SK-N-SH treated with all-trans-retinoic acid at 6 μM for 48 hours (cell line): ENCODE measurements at regions not wholly inside any gene's neighbourhood (a gene's known extent, or its start where the extent isn't known, plus 50 kb on each side); places are given as distances from the start of the nearest gene placed in this dataset.

Experiments used
- ESRRG ChIP-seq: fragments of 250-450 bp; sonication (Bioruptor Pico); IDR thresholded peaks from 2 replicates; pipeline ENCODE4 v1.6.1; 2021; ENCODE audit warnings: mild to moderate bottlenecking
- OSR1 ChIP-seq: fragments of 250-450 bp; sonication (Bioruptor Pico); IDR thresholded peaks from 2 replicates; pipeline ENCODE4 v1.8.0; 2022; ENCODE audit warnings: moderate library complexity, mild to moderate bottlenecking, inconsistent platforms
- RARB ChIP-seq: fragments of 250-450 bp; sonication (Bioruptor Pico); IDR thresholded peaks from 2 replicates; pipeline ENCODE4 v1.8.0; 2021; ENCODE audit warnings: mild to moderate bottlenecking, moderate library complexity
- ZFP3 ChIP-seq: fragments of 250-450 bp; sonication (Bioruptor Pico); IDR thresholded peaks from 2 replicates; pipeline ENCODE4 v1.5.0; 2020; ENCODE audit warnings: mild to moderate bottlenecking, moderate library complexity
- ZNF70 ChIP-seq: fragments of 450-650 bp; formaldehyde crosslinking; IDR thresholded peaks from 2 replicates; pipeline ENCODE4 v1.5.0; 2020; ENCODE audit warnings: mild to moderate bottlenecking, moderate library complexity
- TF ChIP-seq, protein P1 (sequence below): fragments of 250-450 bp; sonication (Bioruptor Pico); IDR thresholded peaks from 2 replicates; pipeline ENCODE4 v1.8.0; 2021; ENCODE audit warnings: low read depth, mild to moderate bottlenecking, moderate library complexity, borderline replicate concordance

GRCh38 chr9:95756986-95757385 is 118.5 kb upstream of the ERCC6L2 start:
- TF ChIP-seq OSR1 (CRISPR knock-in tag) (no peak), ZFP3 (CRISPR knock-in tag) (no peak), ZNF70 (CRISPR knock-in tag) (no peak), ESRRG (CRISPR knock-in tag) (no peak), RARB (CRISPR knock-in tag) (no peak)
- TF ChIP-seq, protein P1, sequence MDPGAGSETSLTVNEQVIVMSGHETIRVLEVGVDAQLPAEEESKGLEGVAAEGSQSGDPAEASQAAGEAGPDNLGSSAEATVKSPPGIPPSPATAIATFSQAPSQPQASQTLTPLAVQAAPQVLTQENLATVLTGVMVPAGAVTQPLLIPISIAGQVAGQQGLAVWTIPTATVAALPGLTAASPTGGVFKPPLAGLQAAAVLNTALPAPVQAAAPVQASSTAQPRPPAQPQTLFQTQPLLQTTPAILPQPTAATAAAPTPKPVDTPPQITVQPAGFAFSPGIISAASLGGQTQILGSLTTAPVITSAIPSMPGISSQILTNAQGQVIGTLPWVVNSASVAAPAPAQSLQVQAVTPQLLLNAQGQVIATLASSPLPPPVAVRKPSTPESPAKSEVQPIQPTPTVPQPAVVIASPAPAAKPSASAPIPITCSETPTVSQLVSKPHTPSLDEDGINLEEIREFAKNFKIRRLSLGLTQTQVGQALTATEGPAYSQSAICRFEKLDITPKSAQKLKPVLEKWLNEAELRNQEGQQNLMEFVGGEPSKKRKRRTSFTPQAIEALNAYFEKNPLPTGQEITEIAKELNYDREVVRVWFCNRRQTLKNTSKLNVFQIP (CRISPR knock-in tag): no peak
